ENCODE measurements at regions not wholly inside any gene's neighbourhood (a gene's known extent, or its start where the extent isn't known, plus 50 kb on each side); places are given as distances from the start of the nearest gene placed in this dataset.
A peak's percentile ranks its signal among the peaks of the same experiment; 100 is the strongest.

DNA sequence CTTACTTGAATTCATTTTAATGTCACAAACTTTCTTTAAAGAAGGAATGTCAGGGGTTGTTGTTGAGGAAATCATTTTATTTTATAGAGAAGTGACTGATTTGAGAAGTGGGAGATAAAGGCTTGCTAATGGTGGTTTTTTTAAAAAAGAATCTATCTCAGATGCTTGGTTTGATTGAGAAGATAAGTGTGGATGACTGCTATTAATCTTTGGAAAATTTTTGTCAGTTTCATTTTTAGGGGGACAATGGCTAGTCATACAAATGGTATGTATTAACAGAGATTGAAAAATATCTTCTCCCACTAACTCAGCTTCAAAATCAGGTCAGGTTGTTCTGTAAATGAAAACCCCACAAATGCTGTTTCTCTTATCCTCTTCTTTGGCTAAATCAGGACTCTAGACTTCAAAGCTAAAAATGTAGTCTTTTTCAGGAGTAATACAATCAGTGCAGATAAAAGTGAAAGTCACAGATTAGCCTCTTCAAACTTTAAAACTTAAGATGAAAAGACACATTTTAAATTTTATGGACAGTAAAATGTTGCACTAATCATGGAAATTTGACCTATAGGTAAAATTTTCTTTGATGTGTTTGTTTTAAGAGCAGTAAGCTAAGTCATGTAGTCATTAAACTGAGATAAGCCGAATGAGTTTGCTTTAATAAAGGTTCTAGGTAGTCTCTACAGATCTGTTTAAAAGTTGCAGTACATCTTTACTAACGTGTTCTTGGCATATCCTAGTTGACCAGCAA, 674.2 kb upstream of the VRK2 start:
- TF ChIP-seq CTCF (IDR thresholded peaks at IDR 0.05; ENCODE audit: low read depth, low read length, missing control alignments): no peak
- H3K27me3 ChIP-seq (replicated peaks): no peaks in the 10 kb centered on the region
- H3K27ac ChIP-seq: no peak overlapping the region
- no peak for DNase-seq
- in situ Hi-C loops (cut with HindIII; ENCODE audit: low pct_ligation_motif_present, low sequenced_read_pairs): no loop called here
- H3K36me3 ChIP-seq (replicated peaks): no peaks in the 10 kb centered on the region
- H3K4me3 ChIP-seq (ENCODE audit: low read depth, low read length): no peak overlapping the region

DNA sequence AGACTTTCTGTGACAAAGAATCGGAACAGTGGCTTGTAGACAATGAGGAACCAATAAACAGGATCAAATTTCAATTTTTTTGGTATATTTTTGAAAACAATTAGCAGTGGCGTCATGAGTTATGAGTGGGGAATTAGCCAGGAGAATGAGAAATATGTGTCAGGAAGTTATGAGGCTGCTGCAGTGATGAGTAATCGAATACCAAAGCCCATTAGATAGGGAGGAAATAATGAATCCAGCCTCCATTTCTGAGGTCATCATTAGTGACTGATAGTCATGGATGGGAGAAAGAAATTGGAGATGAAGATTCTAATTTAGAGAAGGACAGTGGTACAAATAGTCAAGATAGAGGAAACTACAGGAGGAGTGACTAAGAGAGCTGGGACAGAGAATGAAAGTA, 673.1 kb upstream of the VRK2 start:
- Histone ChIP-seq H3K27ac (peak overlapping the region; percentile 74), H3K4me3 (ENCODE audit: low read depth, low read length) (no peak overlapping the region), H3K27me3 (replicated peaks) (no peaks in the 10 kb centered on the region), H3K36me3 (replicated peaks) (no peaks in the 10 kb centered on the region)
- no peak for TF ChIP-seq CTCF (IDR thresholded peaks at IDR 0.05; ENCODE audit: low read depth, low read length, missing control alignments)
- in situ Hi-C loops (cut with HindIII; ENCODE audit: low pct_ligation_motif_present, low sequenced_read_pairs): no loop called here
- peak; percentile 71 for DNase-seq

DNA sequence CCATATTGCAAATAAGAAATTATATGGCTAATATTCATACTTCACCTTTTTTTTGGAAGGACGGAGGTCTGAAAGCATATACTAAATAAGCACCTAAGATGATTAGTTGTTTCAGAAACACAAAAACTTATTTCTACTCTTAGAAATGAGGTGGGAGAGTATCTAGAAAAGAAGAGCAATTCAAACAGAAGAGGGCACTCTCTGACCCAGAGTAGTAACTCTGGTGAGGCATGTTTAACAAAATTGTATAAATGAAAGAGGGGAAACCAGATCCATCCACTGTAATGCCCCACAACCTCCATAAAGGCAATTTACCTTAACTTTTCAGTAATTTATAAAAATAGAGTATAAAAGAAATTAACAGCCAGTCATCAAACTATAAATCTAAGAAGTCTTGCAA, 669.6 kb upstream of the VRK2 start:
- Histone ChIP-seq H3K36me3 (replicated peaks) (no peaks in the 10 kb centered on the region), H3K4me3 (ENCODE audit: low read depth, low read length) (no peak overlapping the region), H3K27me3 (replicated peaks) (no peaks in the 10 kb centered on the region), H3K27ac (no peak overlapping the region)
- in situ Hi-C loops (cut with HindIII; ENCODE audit: low pct_ligation_motif_present, low sequenced_read_pairs): no loop called here
- TF ChIP-seq CTCF (IDR thresholded peaks at IDR 0.05; ENCODE audit: low read depth, low read length, missing control alignments): peak; percentile 39
- no peak for DNase-seq

DNA sequence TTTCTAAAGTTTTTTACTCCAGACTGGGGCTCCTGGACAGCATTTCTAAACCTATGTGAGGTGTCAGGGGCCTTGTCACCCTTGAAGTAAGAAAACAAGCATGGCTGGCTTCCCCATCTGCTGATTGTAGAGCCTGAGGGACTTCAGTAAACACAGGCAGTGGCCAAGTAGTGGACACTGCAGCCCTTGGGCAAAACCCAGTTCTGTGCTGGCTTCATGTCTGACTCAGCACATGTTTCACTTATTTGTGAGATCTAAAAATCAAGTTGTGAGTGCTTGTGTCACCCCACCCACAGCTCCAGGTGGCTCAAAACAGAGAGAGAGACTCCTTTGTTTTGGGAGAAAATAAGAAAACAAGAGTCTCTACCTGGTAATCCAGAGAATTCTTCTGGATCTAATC, 660.3 kb upstream of the VRK2 start:
- Histone ChIP-seq H3K4me3 (ENCODE audit: low read depth, low read length) (no peak overlapping the region), H3K27me3 (replicated peaks) (no peaks in the 10 kb centered on the region), H3K27ac (no peak overlapping the region), H3K36me3 (replicated peaks) (no peaks in the 10 kb centered on the region)
- DNase-seq: no peak
- in situ Hi-C loops (cut with HindIII; ENCODE audit: low pct_ligation_motif_present, low sequenced_read_pairs): no loop called here
- TF ChIP-seq CTCF (IDR thresholded peaks at IDR 0.05; ENCODE audit: low read depth, low read length, missing control alignments): no peak

DNA sequence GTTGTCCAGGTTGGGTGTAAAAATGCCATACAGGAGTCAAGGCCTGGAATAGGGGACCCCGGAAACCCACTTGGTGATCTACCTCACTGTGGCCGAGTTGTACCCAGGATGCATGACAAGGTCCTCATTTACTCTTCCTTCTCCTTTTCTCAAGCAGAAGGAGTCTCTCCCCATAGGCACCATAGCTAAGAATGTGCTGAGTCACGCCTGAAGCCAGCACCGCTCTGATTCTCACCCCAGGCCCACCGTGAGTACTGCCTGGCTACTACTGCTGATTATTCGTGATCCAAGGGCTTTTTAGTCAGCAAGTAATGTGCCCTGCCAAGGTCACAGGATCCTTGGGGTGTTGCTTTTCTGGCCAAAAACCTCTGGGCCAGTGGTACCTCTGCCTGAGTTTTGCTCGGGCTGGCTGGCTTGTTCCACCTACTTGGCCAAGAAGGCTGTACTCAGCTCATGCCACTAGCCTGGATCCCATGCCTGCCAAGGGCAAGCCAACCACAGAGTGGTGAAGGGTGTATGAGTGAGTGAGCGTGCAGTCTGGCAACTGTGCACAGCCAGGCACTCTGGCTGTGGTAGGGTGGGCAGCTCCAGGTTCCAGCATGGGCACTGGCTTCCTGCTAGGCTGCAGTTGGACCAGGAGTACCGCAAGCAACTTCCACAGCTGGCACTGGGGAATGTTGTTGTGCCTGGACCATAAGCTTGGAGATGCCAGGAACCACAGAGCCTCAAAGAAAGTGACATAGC, 650.1 kb upstream of the VRK2 start:
- Histone ChIP-seq H3K4me3 (ENCODE audit: low read depth, low read length) (no peak overlapping the region), H3K36me3 (replicated peaks) (no peaks in the 10 kb centered on the region), H3K27me3 (replicated peaks) (no peaks in the 10 kb centered on the region), H3K27ac (no peak overlapping the region)
- no peak for DNase-seq
- no peak for TF ChIP-seq CTCF (IDR thresholded peaks at IDR 0.05; ENCODE audit: low read depth, low read length, missing control alignments)
- in situ Hi-C loops (cut with HindIII; ENCODE audit: low pct_ligation_motif_present, low sequenced_read_pairs): no loop called here
